Islet precursor cell (in vitro differentiated cells): ENCODE measurements at regions not wholly inside any gene's neighbourhood (a gene's known extent, or its start where the extent isn't known, plus 50 kb on each side); places are given as distances from the start of the nearest gene placed in this dataset.

Experiments used
- DNase-seq: peaks from one replicate; pipeline ENCODE4 v3.0.0-alpha.2; 2018

- no peak for DNase-seq
Measured at GRCh38 chr18:38466426-38466825, 900.8 kb upstream of the CELF4 start.

DNA sequence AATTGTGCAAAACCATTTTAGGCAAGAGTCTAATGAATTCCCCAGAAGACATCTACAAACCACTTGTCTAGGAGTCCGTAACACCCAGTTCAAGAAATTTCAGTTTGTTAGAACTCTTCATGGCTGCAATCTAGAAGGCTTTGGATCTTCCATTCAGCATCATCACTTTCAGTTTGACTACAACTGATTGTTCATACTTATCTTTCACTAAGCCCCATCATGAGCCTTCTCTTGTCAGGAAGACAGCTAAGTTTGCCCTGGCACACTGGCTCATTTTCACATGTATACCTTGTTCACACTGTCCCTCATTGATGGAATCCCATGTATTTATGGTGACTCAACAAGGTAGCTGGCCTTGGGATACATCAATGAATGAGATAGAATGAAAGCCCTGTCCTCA lies 898.4 kb upstream of the CELF4 start:
- DNase-seq: no peak

- no peak for DNase-seq
Measured at GRCh38 chr18:38460657-38461056, 895.1 kb upstream of the CELF4 start.

DNA sequence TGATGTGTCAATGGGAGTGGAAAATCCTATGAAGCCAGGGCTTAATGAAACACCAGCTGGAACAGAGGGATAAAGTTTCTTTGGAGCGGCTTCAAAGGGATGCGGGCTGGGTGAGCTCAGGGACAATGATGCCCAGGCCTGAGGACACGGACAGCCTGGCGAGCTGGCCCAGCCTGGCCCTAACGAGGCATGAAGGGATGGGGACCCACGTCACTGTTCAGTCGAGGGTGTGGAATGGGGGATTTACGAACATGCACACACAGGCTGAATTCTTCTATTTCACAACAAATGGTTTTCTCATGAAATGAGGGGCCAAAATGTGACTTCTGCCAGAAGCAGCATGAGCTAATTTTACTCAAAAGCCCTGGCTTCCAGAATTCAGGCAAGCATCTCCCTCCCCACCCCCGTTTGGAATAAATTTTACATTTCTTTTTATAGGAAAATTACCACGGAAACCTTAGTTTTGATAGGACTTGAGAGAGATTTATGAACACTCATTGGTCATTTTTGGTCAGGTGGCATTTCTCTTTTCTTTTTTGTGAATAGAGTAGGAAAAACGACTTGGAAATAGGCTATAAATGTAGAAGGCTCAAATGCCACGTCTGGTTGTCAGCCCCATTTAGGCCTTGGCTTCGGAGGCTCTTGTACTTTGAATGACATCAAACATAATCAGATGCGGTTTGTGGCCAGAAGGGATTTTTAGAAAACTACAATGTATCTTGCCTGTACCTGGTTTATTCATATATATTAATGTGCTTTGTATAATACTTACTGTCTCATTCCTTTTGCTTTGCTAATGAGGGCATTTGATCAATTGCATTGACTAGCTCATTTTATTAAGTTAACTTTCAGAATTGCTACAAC lies 893.8 kb upstream of the CELF4 start:
- DNase-seq: no peak

GRCh38 chr18:38458698-38459097 lies 893.1 kb upstream of the CELF4 start:
- DNase-seq: no peak

DNA sequence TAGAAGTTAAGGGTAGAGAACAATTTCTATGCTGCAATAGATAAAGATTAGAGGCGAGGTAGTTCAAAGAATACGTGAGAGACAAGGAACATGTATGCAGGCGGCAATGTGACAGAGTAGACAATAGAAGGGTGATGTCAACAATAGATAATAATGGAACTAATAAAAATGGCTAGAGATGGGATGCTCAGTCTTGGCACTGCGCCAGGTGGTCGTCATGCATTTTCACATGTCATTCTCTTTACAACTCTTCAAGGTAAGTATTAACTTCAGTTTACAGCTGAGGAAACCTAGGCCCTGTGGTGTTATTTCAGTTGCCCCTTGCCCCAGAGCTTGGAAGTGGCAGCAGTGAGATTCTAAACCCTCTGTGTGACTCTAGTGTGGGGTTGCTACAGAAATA lies 890.7 kb upstream of the CELF4 start:
- no peak for DNase-seq

- no peak for DNase-seq
Measured at GRCh38 chr18:38454764-38455469, 889.3 kb upstream of the CELF4 start.

- DNase-seq: no peak
Measured at GRCh38 chr18:38453880-38454279, 888.3 kb upstream of the CELF4 start.

DNA sequence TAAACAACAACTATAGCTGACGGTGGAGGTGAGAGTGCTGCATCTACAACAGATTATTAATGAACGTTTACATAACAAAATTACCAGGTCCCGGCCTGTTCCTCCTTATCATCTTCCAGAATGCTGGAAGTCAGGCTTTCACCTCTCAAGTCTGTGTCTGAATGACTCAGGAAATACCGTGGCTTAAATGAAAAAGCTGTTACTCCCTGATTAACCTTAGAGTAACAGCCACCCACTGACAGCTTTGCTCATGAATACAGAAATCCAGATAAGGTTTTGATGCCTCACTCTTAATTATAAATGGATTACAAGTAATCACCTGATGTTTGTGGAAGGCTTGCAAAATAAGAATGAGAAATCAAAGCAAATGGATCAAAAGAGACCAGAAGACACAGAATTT lies 885.3 kb upstream of the CELF4 start:
- DNase-seq: no peak

- DNase-seq: no peak
Measured at GRCh38 chr18:38445804-38446145, 880.2 kb upstream of the CELF4 start.

GRCh38 chr18:38444971-38445803 lies 879.6 kb upstream of the CELF4 start:
- DNase-seq: no peak

DNA sequence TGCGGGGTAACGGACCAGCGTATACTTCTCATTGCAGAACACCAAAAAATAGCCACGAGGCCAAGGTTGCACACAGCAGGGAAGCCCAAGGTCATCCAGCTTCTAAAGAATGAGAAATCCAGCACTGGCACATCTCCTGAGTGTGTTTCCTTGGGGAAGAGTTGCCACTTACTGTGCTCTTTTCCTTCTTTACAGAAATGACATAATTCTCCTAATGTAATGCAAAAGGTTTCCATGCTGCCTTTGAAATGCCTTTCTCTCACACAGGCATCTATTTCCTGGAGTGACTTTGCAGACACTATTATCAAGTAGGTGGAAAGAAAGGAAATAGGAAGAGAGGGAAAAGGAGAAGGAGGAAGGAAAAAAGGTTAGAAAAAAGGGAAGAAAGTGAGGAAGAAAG lies 862.1 kb upstream of the CELF4 start:
- DNase-seq: no peak

DNA sequence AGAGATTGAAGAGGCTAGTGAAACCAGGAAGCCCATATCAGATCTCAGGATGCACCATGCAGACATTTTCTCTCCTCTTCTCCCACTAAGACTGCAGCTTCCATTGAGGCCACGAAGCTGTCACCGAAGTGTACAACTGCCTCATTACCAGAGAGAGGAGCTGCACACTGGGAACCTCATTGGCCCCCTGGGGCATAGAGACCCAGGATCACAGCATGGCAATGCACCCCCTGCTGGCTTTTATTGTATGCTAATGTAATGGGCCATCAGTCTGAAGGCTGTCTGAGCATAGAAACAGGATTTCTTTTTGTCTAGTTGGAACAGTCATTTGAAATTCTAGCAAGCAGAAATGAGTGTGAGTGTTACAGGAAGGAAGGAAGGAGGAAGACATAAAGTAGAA lies 861.6 kb upstream of the CELF4 start:
- DNase-seq: no peak

DNA sequence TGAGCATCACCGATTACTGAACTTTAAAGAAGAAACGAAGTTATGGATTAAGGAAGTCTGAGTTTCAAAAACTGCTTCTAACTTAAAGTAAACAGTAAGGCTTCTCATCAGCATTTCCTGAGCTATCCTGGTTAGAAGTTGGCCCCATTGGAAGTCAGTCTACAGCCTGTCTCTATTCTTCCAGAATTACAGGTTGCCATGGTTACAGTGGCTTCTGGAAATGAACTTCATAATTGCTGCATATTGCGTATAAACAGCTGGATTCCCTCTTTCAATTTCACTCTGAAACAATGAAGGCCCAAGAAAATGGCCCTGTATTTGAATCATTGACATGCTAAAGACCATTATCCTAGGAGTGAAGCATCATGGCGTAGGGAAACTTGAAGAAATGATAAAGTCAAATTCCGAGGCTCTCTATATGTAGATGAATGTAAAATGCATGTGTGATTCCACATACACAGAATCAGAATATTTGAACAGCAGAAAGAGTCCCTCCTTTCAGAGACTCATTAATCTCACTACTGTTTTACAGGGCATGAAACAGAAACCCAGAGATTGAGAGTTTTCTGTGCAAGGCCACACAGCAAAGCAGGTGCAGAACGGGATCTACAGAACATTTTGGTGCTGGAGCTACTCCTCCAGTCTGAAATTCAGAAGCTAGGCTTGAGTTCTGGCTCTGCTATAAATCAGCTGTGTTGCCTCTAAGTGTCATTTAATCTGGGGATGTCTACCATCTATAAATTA lies 856.4 kb upstream of the CELF4 start:
- no peak for DNase-seq

DNA sequence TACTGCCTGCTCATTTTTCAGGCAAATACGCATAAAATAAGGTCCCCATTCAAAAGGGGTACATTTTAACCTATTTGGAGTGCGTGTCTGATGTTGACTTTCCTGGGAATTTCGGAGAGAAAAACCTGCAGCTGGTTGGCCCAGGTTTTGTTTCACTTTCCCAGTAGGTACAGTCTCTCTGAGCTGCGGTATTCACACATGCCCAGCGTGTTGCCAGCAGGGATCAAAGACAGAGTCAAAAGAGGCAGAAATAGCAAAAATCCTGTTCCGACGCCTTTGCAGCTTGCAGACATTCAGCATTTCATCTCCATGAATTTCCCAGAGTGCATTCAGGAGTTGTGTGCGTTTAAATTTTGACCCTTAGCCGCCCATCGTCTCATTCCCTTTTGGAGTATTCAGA lies 855.4 kb upstream of the CELF4 start:
- no peak for DNase-seq

GRCh38 chr18:38420611-38421010 lies 855.0 kb upstream of the CELF4 start:
- no peak for DNase-seq

DNA sequence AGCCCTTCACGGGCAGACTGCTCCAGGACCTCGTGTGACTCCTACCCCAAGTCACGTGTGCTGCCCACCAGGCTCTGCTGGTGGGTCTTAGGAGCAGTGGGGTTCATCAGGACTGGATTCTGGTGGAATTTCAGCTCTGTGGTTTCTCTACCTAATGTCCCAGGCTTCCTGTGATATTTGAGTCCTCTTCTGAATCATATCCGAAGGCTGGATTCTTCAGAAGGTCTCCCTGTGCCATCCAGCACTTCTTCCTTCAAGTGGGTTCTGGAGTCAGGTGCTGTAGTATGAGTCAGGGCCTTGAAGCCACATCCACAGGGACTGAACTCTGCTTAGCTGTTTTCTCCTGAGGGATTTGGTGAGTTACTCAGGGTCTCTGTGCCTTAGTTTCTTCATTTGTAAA lies 850.2 kb upstream of the CELF4 start:
- DNase-seq: no peak

GRCh38 chr18:38413193-38413592 lies 847.6 kb upstream of the CELF4 start:
- DNase-seq: no peak

- no peak for DNase-seq
Measured at GRCh38 chr18:38406607-38407006, 841.0 kb upstream of the CELF4 start.

DNA sequence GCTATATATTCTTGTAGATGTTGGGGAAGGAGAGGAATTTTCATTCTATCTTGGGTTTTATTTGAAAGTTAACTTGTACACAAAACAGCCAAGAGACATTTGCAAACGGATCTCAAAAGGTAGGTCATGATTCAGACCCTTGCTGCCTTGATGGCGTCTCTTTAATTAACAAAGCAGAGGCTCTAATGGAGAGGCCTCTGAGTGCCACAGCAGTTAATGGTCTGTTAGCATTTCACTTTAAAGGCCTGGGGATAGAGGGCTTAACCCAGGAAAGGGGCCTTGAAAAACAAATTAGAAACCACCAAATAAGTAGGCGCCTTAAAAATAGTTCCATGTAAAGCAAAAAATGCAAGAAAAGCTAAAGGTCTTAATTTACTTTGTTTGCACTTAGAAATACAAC lies 836.9 kb upstream of the CELF4 start:
- DNase-seq: no peak

- DNase-seq: no peak
Measured at GRCh38 chr18:38397094-38397493, 831.5 kb upstream of the CELF4 start.

DNA sequence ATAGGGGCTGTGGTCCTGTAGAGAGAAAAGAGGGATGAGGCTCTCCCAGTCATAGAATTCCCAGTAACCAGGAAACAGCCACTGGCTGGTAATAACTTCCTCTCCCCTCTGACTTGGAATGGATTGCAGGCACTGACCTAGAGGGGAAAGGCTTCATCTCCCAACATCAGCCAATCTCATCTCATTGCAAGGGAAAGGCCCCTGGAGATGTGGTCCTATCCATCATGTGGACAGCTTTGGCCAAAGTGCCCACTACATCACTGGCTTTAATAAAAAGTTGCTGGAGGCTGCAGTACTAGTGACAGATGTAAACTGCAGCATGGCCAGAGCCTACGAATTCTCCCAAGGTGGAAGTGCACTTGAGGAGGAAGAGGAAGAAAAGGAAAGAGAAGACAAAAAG lies 820.5 kb upstream of the CELF4 start:
- no peak for DNase-seq
